HCT116 (cell line): ENCODE measurements at regions not wholly inside any gene's neighbourhood (a gene's known extent, or its start where the extent isn't known, plus 50 kb on each side); places are given as distances from the start of the nearest gene placed in this dataset.

Experiments
- POLR2AphosphoS5 ChIP-seq: IDR thresholded peaks from 2 replicates; pipeline ENCODE4 v1.6.1; 2011; ENCODE audit warnings: mild to moderate bottlenecking, low read depth, low read length, moderate library complexity
- SP1 ChIP-seq: IDR thresholded peaks from 2 replicates; pipeline ENCODE4 v1.6.1; 2012; ENCODE audit warnings: low read depth
- TF ChIP-seq, protein P1 (sequence below), 3 experiments: fragments of 200-600 bp in 1 of 3; sonication (generic) in 1 of 3; IDR thresholded peaks in 2 of 3; conservative IDR thresholded peaks in 1 of 3; 2 replicates each; pipeline ENCODE4 v1.5.1; 2012 to 2017; ENCODE audit warnings: low read depth in 2 of 3, low read length in 2 of 3, antibody characterized with exemption in 1 of 3, borderline replicate concordance in 1 of 3, control low read depth in 1 of 3, mild to moderate bottlenecking in 1 of 3, mixed read lengths in 1 of 3, mixed run types in 1 of 3, moderate library complexity in 1 of 3; ENCODE audit not compliant: insufficient read depth in 1 of 3

DNA sequence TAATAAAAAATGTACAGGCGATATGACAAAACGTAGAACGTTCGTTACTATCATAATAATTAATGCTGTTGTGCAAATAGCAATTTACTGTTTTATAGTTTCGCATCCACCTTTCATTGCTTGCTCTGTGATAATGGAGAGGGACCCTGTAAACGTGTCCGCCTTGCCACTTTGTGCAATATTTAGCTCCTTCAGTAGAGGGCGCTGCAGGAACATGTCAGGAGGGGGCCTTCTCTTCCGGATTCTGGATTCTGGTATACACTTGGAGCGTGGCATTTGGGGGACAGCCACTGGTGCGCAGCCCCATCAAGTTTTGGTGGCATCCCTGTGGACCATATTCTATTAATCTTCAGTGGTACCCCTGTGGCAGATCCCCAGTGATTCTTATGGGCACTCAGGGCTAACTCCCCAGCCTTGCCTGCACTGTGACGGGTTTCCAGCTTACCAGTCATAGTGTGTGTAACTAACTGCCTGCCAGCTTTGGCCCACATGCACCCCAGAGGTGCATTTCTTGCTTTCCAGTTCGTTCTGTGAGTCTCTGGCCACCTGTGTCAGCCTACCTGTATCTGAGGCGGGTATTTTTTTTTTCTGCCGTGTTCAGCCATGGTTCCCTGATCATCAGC lies 140.3 kb downstream of the CYRIA start:
- TF ChIP-seq, protein P1, sequence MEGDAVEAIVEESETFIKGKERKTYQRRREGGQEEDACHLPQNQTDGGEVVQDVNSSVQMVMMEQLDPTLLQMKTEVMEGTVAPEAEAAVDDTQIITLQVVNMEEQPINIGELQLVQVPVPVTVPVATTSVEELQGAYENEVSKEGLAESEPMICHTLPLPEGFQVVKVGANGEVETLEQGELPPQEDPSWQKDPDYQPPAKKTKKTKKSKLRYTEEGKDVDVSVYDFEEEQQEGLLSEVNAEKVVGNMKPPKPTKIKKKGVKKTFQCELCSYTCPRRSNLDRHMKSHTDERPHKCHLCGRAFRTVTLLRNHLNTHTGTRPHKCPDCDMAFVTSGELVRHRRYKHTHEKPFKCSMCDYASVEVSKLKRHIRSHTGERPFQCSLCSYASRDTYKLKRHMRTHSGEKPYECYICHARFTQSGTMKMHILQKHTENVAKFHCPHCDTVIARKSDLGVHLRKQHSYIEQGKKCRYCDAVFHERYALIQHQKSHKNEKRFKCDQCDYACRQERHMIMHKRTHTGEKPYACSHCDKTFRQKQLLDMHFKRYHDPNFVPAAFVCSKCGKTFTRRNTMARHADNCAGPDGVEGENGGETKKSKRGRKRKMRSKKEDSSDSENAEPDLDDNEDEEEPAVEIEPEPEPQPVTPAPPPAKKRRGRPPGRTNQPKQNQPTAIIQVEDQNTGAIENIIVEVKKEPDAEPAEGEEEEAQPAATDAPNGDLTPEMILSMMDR (IDR thresholded peaks at IDR 0.05 in 2 of 3, conservative IDR thresholded peaks at IDR 0.05 in 1 of 3; ENCODE audit: borderline replicate concordance in 1 of 3, insufficient read depth in 1 of 3, low read depth in 2 of 3, low read length in 2 of 3): peak; percentile 48 to 79 (median 68); a peak in 5 of 6 replicates
- no peak for TF ChIP-seq POLR2AphosphoS5
- no peak for TF ChIP-seq SP1
